Osteocyte (in vitro differentiated cells): ENCODE measurements at regions not wholly inside any gene's neighbourhood (a gene's known extent, or its start where the extent isn't known, plus 50 kb on each side); places are given as distances from the start of the nearest gene placed in this dataset.

Experiments used
- DNase-seq: peaks from one replicate; pipeline ENCODE4 v3.0.0; 2021; ENCODE audit warnings: mixed read lengths; ENCODE audit not compliant: unreplicated experiment; ENCODE audit errors: extremely low spot score
- H3K27ac Mint-ChIP-seq: one replicate; pipeline ENCODE4 v1.8.0; 2021; ENCODE audit warnings: mild to moderate bottlenecking, mixed read lengths; ENCODE audit not compliant: unreplicated experiment
- H3K27me3 Mint-ChIP-seq: one replicate; pipeline ENCODE4 v1.8.0; 2021; ENCODE audit warnings: mixed read lengths; ENCODE audit not compliant: unreplicated experiment
- H3K36me3 Mint-ChIP-seq: one replicate; pipeline ENCODE4 v1.8.0; 2021; ENCODE audit warnings: mixed read lengths; ENCODE audit not compliant: unreplicated experiment
- H3K4me1 Mint-ChIP-seq: one replicate; pipeline ENCODE4 v1.8.0; 2021; ENCODE audit warnings: mixed read lengths; ENCODE audit not compliant: unreplicated experiment
- H3K4me3 Mint-ChIP-seq: one replicate; pipeline ENCODE4 v1.8.0; 2021; ENCODE audit warnings: mild to moderate bottlenecking, moderate library complexity, mixed read lengths; ENCODE audit not compliant: unreplicated experiment
- H3K9me3 Mint-ChIP-seq: one replicate; pipeline ENCODE4 v1.8.0; 2021; ENCODE audit warnings: mixed read lengths; ENCODE audit not compliant: unreplicated experiment
- TF ChIP-seq, protein P1 (sequence below): fragments of 200-600 bp; sonication (generic); IDR thresholded peaks from 2 replicates; pipeline ENCODE4 v1.5.0; 2021; ENCODE audit warnings: antibody characterized with exemption, mild to moderate bottlenecking, moderate library complexity

DNA sequence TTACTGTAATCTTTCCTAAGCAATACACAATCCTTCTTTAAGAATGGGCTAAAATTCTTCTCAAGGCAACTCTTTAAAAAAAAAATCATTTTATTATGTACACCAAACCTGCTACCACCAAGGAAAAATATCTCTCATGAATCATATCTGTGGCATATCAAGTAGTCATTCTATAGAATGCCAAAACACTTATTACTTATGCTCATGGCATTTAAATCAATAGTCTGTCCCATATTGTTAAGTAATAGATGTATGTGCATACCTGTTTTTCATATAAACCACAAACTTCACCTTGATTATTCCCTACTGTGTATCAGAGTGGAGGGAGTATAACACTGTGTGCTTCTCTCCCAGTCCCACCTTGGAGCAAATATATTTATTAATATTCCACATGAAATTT is 95.8 kb upstream of the SETBP1 start:
- TF ChIP-seq, protein P1, sequence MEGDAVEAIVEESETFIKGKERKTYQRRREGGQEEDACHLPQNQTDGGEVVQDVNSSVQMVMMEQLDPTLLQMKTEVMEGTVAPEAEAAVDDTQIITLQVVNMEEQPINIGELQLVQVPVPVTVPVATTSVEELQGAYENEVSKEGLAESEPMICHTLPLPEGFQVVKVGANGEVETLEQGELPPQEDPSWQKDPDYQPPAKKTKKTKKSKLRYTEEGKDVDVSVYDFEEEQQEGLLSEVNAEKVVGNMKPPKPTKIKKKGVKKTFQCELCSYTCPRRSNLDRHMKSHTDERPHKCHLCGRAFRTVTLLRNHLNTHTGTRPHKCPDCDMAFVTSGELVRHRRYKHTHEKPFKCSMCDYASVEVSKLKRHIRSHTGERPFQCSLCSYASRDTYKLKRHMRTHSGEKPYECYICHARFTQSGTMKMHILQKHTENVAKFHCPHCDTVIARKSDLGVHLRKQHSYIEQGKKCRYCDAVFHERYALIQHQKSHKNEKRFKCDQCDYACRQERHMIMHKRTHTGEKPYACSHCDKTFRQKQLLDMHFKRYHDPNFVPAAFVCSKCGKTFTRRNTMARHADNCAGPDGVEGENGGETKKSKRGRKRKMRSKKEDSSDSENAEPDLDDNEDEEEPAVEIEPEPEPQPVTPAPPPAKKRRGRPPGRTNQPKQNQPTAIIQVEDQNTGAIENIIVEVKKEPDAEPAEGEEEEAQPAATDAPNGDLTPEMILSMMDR: no peak
- Mint-ChIP-seq H3K4me1 (peaks cover 32% of the 10 kb centered on the region), H3K27me3 (no peaks in the 10 kb centered on the region), H3K27ac (no peak overlapping the region), H3K36me3 (no peaks in the 10 kb centered on the region), H3K4me3 (no peak overlapping the region), H3K9me3 (no peaks in the 10 kb centered on the region)
- DNase-seq: no peak

DNA sequence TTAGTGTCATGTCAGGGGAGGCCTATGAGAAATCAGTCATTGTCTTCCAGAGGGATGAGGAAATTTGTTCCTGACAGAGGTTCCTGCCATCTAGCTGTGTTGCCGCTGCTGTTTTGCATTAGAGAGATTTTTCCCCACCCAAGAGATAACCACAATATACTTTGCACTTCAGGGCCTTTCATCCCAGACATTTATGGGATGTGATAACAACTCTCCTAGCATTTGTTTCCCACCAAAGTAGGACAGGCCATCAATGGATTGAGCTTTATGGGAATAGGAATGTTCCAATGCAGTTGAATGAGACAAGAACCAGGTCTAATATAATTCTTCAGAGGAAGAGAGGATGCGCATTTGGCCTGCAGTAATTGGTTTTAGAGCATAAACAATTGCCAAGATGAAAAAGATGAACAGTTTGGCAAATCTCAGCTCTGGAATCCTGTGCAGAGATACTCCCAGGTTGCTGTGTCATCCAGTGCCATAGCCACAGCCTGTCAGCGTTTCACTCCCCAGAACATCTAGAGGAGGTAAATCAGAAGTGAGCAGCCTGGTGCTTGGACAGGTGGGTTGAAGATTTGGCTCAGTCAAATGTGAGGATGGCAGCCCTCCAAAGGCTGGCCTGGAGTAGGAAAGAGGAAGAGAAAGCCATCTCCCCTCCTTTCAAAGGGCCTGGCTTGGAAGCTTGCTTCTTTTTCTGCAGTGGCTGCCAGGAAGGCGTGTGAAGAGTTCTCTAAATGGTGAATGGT is 93.7 kb upstream of the SETBP1 start:
- no peaks in the 10 kb centered on the region for H3K36me3 Mint-ChIP-seq
- H3K4me1 Mint-ChIP-seq: peaks cover 44% of the 10 kb centered on the region
- no peak overlapping the region for H3K27ac Mint-ChIP-seq
- TF ChIP-seq, protein P1: no peak
- H3K27me3 Mint-ChIP-seq: no peaks in the 10 kb centered on the region
- no peaks in the 10 kb centered on the region for H3K9me3 Mint-ChIP-seq
- no peak for DNase-seq
- H3K4me3 Mint-ChIP-seq: no peak overlapping the region

DNA sequence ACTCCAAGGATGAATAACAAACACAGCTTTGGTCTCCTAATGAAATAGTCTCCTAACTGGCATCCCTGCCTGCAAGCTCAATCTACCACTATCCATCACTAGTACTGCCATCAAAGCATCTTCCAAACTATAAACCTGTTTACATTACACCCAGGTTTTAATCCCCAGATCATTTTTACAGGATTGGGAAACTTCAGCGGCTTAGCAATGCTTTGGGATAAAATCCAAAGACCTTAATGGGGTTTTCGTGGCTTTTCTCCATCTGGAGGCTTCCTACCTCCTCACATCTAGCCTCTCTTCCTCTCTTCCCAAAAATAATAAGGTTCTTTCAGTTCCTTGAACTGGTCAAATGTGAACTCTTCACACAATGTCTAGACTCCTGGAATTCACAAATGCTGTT is 92.2 kb upstream of the SETBP1 start:
- H3K4me1 Mint-ChIP-seq: peaks cover 49% of the 10 kb centered on the region
- no peaks in the 10 kb centered on the region for H3K9me3 Mint-ChIP-seq
- no peaks in the 10 kb centered on the region for H3K27me3 Mint-ChIP-seq
- no peaks in the 10 kb centered on the region for H3K36me3 Mint-ChIP-seq
- peak overlapping the region; percentile 93 for H3K27ac Mint-ChIP-seq
- H3K4me3 Mint-ChIP-seq: no peak overlapping the region
- TF ChIP-seq, protein P1: no peak
- no peak for DNase-seq

DNA sequence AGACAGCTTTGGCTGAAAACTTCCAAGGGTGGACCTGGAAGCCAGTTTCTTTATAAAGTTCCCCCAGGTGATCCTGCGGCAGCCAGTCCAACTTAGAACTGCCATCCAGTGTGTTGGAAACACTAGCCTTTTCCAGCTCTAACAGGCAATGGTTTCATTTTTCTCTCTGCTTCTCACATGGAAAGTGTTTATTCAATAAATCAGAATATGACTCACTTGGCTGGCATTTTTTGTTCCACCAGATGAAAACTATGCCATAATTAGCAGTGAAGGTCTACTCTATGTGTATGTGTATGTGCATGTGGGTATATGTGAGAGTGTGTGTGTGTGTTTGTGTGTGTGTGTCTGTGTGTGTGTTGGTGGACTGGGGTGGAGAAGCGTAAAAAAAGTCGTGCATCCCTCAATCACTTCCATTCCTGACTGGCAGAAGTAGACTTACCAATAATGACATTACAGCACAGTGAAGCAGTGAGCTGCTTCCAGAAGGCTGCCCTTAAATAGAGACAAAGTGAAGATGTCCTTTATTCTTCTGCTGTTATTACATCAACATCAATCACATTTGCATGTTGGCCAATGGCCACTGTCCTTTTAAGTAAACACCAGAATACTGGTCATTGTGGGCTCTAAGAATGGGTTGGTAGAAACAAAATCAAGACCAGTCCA is 90.9 kb upstream of the SETBP1 start:
- Mint-ChIP-seq H3K36me3 (no peaks in the 10 kb centered on the region), H3K27me3 (no peaks in the 10 kb centered on the region), H3K27ac (peak overlapping the region; percentile 93), H3K9me3 (no peaks in the 10 kb centered on the region), H3K4me3 (peak overlapping the region; percentile 31), H3K4me1 (peaks cover 59% of the 10 kb centered on the region)
- TF ChIP-seq, protein P1: no peak
- DNase-seq: no peak

DNA sequence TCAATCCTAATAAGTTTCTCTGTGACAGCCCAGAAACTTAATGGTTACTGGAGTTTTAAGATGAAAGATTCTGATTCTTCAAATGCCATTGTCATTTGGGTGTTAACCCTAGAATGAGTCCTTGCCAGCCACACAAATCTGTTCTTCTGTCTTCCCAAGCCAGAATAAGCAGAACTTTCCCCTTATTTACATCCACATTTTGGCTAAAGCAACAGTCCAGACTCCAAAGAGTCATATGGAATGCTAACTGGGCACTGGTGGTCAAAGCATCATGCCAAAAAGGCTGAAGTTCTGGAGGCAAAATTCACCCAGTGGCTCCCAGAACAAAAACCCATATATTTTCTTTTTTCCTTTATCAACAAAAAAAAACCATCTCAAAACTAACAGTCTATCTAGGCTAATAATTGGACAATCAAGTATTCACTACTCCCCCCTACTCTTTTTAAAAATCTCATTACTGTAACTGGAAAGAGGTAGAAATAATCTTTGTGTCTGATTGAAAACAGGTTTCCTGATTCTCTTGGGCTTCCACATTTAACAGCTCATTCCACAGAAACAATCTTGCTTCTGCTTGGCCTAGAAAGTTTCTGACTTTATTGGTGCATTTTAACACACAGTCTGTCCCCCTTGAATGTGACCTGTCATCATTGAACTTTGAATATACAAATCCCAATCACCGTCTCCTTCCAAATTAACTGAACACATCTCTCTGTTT is 89.6 kb upstream of the SETBP1 start:
- no peak overlapping the region for H3K4me3 Mint-ChIP-seq
- DNase-seq: no peak
- TF ChIP-seq, protein P1: no peak
- H3K27ac Mint-ChIP-seq: peak overlapping the region; percentile 83
- H3K27me3 Mint-ChIP-seq: no peaks in the 10 kb centered on the region
- H3K4me1 Mint-ChIP-seq: peaks cover 71% of the 10 kb centered on the region
- H3K9me3 Mint-ChIP-seq: no peaks in the 10 kb centered on the region
- H3K36me3 Mint-ChIP-seq: no peaks in the 10 kb centered on the region
